ENCODE measurements at regions not wholly inside any gene's neighbourhood (a gene's known extent, or its start where the extent isn't known, plus 50 kb on each side); places are given as distances from the start of the nearest gene placed in this dataset.

DNA sequence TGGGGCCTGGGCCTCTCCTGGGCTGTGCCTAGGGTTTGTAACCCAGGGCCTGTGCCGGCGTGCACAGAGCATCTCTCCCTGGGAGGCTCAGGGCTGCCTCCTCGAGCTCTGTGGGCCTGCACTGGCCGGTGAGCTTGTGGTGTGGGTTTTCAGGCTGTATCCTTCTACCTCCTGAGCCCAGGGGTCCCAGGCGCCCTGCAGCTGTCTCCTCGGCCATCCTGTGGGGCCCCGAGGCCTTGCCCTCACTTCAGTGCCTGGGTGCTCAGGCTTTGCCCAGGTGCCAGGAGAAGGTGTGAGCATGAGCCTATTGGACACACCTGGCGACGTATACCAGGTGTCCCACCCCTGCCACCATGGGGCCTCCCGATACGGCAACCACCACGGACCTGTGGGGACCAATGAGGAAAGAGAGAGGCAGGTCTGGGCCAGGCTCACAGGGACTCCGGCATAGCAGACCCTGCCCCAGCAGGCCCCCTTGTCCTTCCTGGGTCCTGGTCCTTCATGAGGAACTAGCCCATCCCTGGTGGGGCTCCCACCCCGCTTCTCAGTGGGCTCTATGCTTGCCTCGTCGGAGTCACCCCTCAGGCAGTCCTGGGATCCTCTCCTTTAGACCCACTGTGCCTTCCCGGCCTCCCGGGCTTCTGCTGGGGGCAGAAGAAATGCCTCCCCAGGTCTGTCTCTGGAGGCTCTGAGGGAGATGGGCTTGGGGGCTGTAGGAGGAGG lies 400.2 kb downstream of the TMEM121 start:
- Histone ChIP-seq H4K20me1 (ENCODE audit: insufficient read depth, low read length) (no peaks in the 10 kb centered on the region), H3K36me3 (replicated peaks in 1 of 2; ENCODE audit: control insufficient read depth in 1 of 2, insufficient read depth in 2 of 2, low read length in 2 of 2) (no peaks in the 10 kb centered on the region), H3K4me3 (replicated peaks in 1 of 3; ENCODE audit: insufficient read depth in 1 of 3, low read depth in 2 of 3, low read length in 3 of 3) (no peak overlapping the region), H3K9ac (ENCODE audit: insufficient read depth, low read depth, low read length) (no peak overlapping the region), H3K4me1 (ENCODE audit: insufficient read depth, low read length) (no peaks in the 10 kb centered on the region), H3K79me2 (ENCODE audit: insufficient read depth, low read length) (no peaks in the 10 kb centered on the region), H2AFZ (ENCODE audit: low read length) (no peak overlapping the region), H3K9me3 (ENCODE audit: low read length) (no peaks in the 10 kb centered on the region), H3K27ac (ENCODE audit: extremely low read length, insufficient read depth, low read length) (no peak overlapping the region), H3K4me2 (ENCODE audit: low read depth, low read length) (no peak overlapping the region), H3K27me3 (ENCODE audit: control insufficient read depth in 1 of 2, insufficient read depth in 2 of 2, low read length in 2 of 2) (peaks cover 0 to 5% of the 10 kb centered on the region in 2 experiments; a peak in 1 of 5 replicates)
- FAIRE-seq (no peak), DNase-seq (ENCODE audit: low spot score) (no peak), ATAC-seq (no peak; the same call in 2 of the 3 replicates)
- TF ChIP-seq MLX (CRISPR knock-in tag; IDR thresholded peaks at IDR 0.05) = no peak
- no peak for TF ChIP-seq KMT2A (CRISPR knock-in tag; IDR thresholded peaks at IDR 0.05)
- TF ChIP-seq TBP (CRISPR knock-in tag; IDR thresholded peaks at IDR 0.05) = no peak
- TF ChIP-seq ZBTB34 (CRISPR knock-in tag; IDR thresholded peaks at IDR 0.05) = no peak
- no peak for TF ChIP-seq KDM2A (CRISPR knock-in tag; IDR thresholded peaks at IDR 0.05; ENCODE audit: borderline replicate concordance, low read depth)
- TF ChIP-seq FOXM1 (CRISPR knock-in tag; IDR thresholded peaks at IDR 0.05) = no peak
- no peak for TF ChIP-seq MAFF (IDR thresholded peaks at IDR 0.05; ENCODE audit: low read depth, low read length)
- TF ChIP-seq PHB2 (IDR thresholded peaks at IDR 0.05; ENCODE audit: partially characterized antibody) = no peak
- no peak for TF ChIP-seq AHR (CRISPR knock-in tag; IDR thresholded peaks at IDR 0.05)
- TF ChIP-seq SRSF4 (IDR thresholded peaks at IDR 0.05; ENCODE audit: low read depth, low read length, poor library complexity, severe bottlenecking) = no peak
- TF ChIP-seq WIZ (CRISPR knock-in tag; IDR thresholded peaks at IDR 0.05) = no peak
- TF ChIP-seq KDM3A (CRISPR knock-in tag; IDR thresholded peaks at IDR 0.05; ENCODE audit: low read depth) = no peak
- no peak for TF ChIP-seq ZNF17 (CRISPR knock-in tag; IDR thresholded peaks at IDR 0.05)
- no peak for TF ChIP-seq ATF1 (CRISPR knock-in tag; IDR thresholded peaks at IDR 0.05)
- TF ChIP-seq, protein P1, sequence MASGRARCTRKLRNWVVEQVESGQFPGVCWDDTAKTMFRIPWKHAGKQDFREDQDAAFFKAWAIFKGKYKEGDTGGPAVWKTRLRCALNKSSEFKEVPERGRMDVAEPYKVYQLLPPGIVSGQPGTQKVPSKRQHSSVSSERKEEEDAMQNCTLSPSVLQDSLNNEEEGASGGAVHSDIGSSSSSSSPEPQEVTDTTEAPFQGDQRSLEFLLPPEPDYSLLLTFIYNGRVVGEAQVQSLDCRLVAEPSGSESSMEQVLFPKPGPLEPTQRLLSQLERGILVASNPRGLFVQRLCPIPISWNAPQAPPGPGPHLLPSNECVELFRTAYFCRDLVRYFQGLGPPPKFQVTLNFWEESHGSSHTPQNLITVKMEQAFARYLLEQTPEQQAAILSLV (CRISPR knock-in tag; IDR thresholded peaks at IDR 0.05; ENCODE audit: borderline replicate concordance) = no peak
- no peak for TF ChIP-seq IKZF4 (CRISPR knock-in tag; IDR thresholded peaks at IDR 0.05; ENCODE audit: borderline replicate concordance, low read depth, not compliant biosample characterization)
- intact Hi-C loops (cut with micrococcal nuclease; ENCODE audit: unreplicated experiment) (no loop called here), in situ Hi-C loops (cut with HindIII; ENCODE audit: extremely low pct_ligation_motif_present, low pct_unique_long_range_greater_than_20kb) (no loop called here)
- ChIA-PET CTCF (ENCODE audit: low intra/inter-chr PET ratio, low total read pairs) (no interaction called here), POLR2A (no interaction called here)
- BruUV-seq (replicated peaks) = no TSS peak
- 17% methylated on average over 7 of the region's 18 CpGs for WGBS (ENCODE audit: low lambda C conversion rate)

Data from HepG2 (cell line).